ENCODE measurements at regions not wholly inside any gene's neighbourhood (a gene's known extent, or its start where the extent isn't known, plus 50 kb on each side); places are given as distances from the start of the nearest gene placed in this dataset.

DNA sequence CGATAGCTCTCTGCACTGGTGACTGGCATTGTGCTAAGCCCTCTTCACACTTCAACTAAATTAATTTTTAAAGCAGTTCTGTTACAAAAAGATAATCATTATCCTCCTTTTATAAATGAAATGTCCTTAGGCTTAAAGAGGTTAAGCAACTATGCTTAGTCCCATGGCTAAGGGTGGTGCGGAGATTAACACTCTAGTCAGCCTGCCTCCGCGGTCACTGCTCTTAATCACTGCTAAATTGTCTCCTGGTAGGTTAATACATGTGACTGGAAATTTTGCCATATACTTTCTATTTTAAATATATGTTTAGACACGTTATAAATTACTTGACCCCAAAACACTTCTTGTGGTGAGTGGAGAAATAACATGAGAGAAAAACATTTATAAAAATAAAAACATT lies 473.7 kb downstream of the CENPC start:
- Histone ChIP-seq H3K27ac (no peak overlapping the region), H3K4me3 (no peak overlapping the region), H3K27me3 (replicated peaks in 1 of 7) (peaks cover 0 to 4% (median 0%) of the 10 kb centered on the region in 7 donors), H3K4me1 (no peaks in the 10 kb centered on the region), H3K9me3 (peaks cover 0 to 16% (median 10%) of the 10 kb centered on the region in 8 donors), H3K36me3 (no peaks in the 10 kb centered on the region)
- no peak for DNase-seq
- WGBS, 5 donors: 81 to 86% (median 83%) methylated on average over 5 of the region's 5 CpGs
- TF ChIP-seq POLR2A (IDR thresholded peaks at IDR 0.05) (no peak), POLR2AphosphoS5 (IDR thresholded peaks at IDR 0.05) (no peak)
- TF ChIP-seq, protein P1, sequence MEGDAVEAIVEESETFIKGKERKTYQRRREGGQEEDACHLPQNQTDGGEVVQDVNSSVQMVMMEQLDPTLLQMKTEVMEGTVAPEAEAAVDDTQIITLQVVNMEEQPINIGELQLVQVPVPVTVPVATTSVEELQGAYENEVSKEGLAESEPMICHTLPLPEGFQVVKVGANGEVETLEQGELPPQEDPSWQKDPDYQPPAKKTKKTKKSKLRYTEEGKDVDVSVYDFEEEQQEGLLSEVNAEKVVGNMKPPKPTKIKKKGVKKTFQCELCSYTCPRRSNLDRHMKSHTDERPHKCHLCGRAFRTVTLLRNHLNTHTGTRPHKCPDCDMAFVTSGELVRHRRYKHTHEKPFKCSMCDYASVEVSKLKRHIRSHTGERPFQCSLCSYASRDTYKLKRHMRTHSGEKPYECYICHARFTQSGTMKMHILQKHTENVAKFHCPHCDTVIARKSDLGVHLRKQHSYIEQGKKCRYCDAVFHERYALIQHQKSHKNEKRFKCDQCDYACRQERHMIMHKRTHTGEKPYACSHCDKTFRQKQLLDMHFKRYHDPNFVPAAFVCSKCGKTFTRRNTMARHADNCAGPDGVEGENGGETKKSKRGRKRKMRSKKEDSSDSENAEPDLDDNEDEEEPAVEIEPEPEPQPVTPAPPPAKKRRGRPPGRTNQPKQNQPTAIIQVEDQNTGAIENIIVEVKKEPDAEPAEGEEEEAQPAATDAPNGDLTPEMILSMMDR (IDR thresholded peaks at IDR 0.05 in 8 of 11, conservative IDR thresholded peaks at IDR 0.05 in 3 of 11): no peak
- intact Hi-C loops (cut with DNase I; ENCODE audit: low total_unique reads): no loop called here

DNA sequence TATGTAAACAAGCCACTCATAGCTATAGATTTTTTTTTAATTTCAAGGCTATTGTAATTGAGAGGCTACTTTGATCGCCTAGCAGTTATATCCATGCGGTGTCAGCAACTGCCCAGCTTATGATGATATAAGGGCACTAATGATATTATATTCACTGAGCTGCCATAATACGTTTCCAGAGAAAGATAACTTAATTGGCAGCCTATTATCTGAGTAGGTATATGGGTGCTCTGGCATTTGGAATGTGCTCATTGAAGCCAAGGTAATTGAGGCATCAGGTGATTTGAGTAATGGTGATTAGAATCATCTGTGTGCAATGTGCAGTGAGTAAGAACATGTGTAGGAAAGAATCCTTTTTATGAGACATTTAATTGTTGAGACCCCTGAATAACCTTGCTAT lies 490.0 kb downstream of the CENPC start:
- 81 to 94% (median 90%) methylated on average over 3 of the region's 3 CpGs for WGBS, 5 donors
- no peak for DNase-seq
- Histone ChIP-seq H3K9me3 (no peaks in the 10 kb centered on the region), H3K4me1 (no peaks in the 10 kb centered on the region), H3K27ac (no peak overlapping the region), H3K4me3 (no peak overlapping the region), H3K36me3 (no peaks in the 10 kb centered on the region), H3K27me3 (replicated peaks in 1 of 7) (no peaks in the 10 kb centered on the region)
- intact Hi-C loops (cut with DNase I; ENCODE audit: low total_unique reads): no loop called here
- TF ChIP-seq, protein P1 (IDR thresholded peaks at IDR 0.05 in 8 of 11, conservative IDR thresholded peaks at IDR 0.05 in 3 of 11): no peak
- TF ChIP-seq POLR2AphosphoS5 (IDR thresholded peaks at IDR 0.05) (no peak), POLR2A (IDR thresholded peaks at IDR 0.05) (no peak)

DNA sequence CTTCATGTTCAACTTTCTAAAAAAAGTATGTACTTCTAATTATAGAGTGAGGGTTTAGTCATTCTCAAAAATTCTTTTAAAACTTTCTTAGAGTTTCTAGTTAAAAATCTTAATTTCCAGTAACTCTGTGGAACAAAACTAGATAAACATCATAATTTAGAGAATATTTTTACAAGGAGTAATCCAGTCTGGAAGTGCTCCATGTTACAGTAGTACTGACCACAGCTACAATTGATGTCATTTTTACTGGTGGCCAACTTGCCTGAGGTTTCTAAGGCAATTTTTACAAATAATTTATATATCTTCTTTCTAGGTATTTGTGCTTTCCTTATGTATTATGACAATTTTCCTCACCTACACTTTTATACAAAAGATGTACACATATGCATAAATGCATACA lies 490.4 kb downstream of the CENPC start:
- Histone ChIP-seq H3K27ac (no peak overlapping the region), H3K4me1 (no peaks in the 10 kb centered on the region), H3K4me3 (no peak overlapping the region), H3K9me3 (no peaks in the 10 kb centered on the region), H3K27me3 (replicated peaks in 1 of 7) (no peaks in the 10 kb centered on the region), H3K36me3 (no peaks in the 10 kb centered on the region)
- intact Hi-C loops (cut with DNase I; ENCODE audit: low total_unique reads): no loop called here
- TF ChIP-seq, protein P1 (IDR thresholded peaks at IDR 0.05 in 8 of 11, conservative IDR thresholded peaks at IDR 0.05 in 3 of 11): no peak
- DNase-seq: no peak

DNA sequence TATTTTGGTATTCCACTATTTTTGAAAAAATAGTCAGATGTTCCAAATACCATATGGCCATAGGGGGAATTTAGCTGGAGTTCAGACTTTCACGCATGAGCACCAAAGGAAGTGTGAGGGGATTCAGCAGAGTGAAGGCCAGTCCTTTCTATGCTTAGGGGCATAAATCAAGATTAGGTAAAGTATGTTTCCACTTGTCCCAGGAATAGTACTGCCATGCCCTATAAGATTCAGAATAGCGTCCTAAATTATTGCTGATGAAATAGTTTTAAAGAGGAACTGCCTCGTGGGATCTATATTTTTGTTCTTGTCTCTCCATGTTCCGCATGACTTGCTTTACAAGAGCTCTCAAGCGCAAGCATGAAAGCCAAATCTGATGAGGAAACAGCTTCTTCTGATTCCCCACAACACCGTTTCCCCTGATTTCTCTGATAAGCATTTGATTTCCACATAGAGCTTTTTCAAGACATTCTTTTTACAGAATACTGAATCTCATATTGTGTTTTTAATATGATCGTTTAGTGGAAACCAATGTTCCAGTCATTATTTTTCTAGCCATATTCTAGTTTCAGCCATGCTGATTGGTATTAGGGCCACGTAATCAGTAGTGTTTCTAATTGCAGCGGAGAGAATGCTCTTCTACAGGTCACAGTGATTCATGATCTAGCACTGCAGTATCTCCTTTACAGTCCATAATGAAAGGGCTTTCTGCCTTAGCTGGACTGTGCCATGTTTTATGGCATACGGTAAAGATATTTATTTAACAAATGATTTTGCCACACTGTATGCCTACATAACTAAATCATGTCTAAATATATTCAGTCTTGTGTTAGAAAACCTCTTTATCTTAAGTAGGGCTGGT lies 492.3 kb downstream of the CENPC start:
- Histone ChIP-seq H3K9me3 (no peaks in the 10 kb centered on the region), H3K27ac (no peak overlapping the region), H3K36me3 (no peaks in the 10 kb centered on the region), H3K27me3 (replicated peaks in 1 of 7) (no peaks in the 10 kb centered on the region), H3K4me3 (no peak overlapping the region), H3K4me1 (no peaks in the 10 kb centered on the region)
- TF ChIP-seq POLR2A (IDR thresholded peaks at IDR 0.05) (no peak), POLR2AphosphoS5 (IDR thresholded peaks at IDR 0.05) (no peak)
- TF ChIP-seq, protein P1 (IDR thresholded peaks at IDR 0.05 in 8 of 11, conservative IDR thresholded peaks at IDR 0.05 in 3 of 11): no peak
- no peak for DNase-seq
- WGBS, 5 donors: 56 to 66% (median 60%) methylated on average over 10 of the region's 10 CpGs
- intact Hi-C loops (cut with DNase I; ENCODE audit: low total_unique reads): no loop called here
